HG03558 (cell line): ENCODE measurements at regions not wholly inside any gene's neighbourhood (a gene's known extent, or its start where the extent isn't known, plus 50 kb on each side); places are given as distances from the start of the nearest gene placed in this dataset.
"Not testable (repeated sequence)": the region's sequence is repeated elsewhere in the genome, so short reads cannot be mapped to it uniquely, and the experiment has no call there.

Source experiments
- ATAC-seq: cut with Tn5 transposase; IDR thresholded peaks from one replicate; pipeline ENCODE4 v1.9.1; 2021; ENCODE audit warnings: moderate number of reproducible peaks; ENCODE audit not compliant: unreplicated experiment; ENCODE audit errors: extremely low read depth

DNA sequence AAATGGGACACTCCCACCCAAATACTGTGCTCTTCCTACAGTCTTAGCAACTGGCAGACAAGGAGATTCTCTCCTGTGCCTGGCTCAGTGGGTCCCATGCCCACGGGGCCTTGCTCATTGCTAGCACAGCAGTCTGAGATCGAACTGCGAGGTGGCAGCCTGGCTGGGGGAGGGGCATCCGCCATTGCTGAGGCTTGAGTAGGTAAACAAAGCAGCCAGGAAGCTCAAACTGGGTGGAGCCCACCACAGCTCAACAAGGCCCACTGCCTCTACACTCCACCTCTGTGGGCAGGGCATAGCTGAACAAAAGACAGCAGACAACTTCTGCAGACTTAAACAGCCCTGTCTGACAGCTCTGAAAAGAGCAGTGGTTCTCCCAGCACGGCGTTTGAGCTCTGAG is 174.8 kb downstream of the COL12A1 start:
- not testable (repeated sequence) for ATAC-seq

GRCh38 chr6:75029333-75029732 is 176.5 kb downstream of the COL12A1 start:
- ATAC-seq = no peak

GRCh38 chr6:75025371-75025770 is 180.5 kb downstream of the COL12A1 start:
- no peak for ATAC-seq

- no peak for ATAC-seq
These were observed 181.0 kb downstream of the COL12A1 start for GRCh38 chr6:75024828-75025227.

DNA sequence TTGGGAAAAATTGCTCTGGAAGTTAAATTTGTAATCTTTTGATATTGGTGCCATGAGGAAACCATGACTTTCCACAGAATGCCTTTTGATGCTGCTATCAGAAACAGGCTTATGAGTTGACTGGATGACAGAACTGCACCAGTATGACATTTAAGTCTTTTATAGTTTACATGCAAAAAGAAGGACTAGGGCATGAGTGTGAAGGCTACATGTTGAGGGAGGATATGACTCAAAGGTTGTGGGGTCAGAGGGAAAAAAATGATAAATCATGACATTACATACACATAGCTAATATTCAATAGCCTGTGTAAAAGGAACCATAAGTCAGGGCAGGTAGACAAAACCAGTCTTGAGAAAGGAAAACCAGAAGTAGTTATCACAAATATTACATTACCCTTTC is 182.2 kb downstream of the COL12A1 start:
- ATAC-seq = no peak

GRCh38 chr6:75020971-75021370 is 184.9 kb downstream of the COL12A1 start:
- no peak for ATAC-seq

DNA sequence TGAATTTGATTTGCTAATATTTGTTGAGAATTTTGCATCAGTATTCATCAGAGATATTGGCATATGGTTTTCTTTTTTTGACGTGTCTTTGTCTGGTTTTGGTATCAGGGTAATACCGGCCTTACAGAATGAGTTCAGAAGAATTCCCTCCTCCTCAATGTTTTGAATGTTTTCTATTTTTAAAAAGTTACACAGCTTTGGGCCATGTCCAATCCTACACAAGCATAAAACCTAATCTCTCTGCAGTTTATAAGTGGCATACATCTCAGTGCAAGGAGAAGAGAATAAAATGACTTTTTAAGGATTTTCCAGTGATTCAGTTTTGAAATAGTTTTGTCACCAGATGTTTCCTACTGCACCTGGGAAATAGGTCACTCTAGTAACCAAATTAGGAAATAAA is 185.5 kb downstream of the COL12A1 start:
- ATAC-seq = no peak

GRCh38 chr6:75012018-75012417 is 193.8 kb downstream of the COL12A1 start:
- no peak for ATAC-seq

GRCh38 chr6:75003984-75004383 is 201.9 kb downstream of the COL12A1 start:
- ATAC-seq = not testable (repeated sequence)

GRCh38 chr6:74997646-74998045 is 208.2 kb downstream of the COL12A1 start:
- no peak for ATAC-seq

DNA sequence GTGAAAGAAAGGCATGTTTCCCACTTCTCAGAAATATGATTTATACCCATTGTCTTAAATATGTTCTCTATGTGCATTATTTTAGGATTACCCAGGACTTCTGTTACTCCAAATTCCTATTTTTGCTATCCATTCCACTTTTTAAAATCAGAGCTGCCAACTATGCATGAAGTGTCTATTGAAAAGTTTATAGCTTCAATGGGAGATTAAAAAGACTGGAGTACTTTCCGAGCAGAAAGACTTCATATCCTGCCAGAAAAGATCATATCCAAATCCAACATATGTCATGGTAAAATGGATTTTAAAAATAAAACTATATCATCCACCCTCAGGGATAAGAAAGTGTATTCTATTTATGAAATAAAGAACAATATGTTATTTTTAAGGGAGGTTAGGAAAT is 212.7 kb downstream of the COL12A1 start:
- no peak for ATAC-seq

- ATAC-seq = no peak
These were observed 214.1 kb downstream of the COL12A1 start for GRCh38 chr6:74991573-74992332.

DNA sequence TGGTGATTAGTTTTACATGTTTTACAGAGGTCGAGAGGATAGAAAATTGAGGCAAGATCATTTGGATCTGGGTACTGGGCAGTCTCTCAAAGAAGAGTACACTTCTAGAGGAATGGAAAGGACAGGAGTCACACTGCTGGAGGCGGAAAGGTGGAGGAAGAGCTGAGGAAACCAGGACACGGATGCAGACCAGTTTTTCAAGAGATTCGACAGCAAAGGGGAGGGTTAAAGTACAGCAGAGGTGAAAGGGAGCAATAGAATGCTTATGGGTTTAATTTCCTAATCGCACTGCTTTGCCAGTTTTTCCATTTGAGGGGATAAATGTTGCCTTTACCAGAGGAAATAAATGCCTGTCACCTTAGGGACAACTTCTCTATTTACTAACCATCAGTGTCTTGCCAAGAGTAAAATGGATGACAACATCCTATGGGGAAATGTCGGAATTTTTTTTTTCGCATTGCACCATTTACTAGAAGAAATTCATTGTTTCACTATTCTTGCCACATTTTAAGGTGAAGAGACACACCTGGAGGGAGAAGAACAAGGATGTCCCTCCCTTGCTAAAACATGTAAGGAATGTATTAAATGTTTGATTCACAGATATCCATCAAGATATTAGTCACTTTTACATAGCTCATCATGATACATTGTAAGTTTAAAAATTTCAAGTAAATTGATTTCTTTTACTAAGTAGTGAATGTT is 226.6 kb downstream of the COL12A1 start:
- no peak for ATAC-seq

DNA sequence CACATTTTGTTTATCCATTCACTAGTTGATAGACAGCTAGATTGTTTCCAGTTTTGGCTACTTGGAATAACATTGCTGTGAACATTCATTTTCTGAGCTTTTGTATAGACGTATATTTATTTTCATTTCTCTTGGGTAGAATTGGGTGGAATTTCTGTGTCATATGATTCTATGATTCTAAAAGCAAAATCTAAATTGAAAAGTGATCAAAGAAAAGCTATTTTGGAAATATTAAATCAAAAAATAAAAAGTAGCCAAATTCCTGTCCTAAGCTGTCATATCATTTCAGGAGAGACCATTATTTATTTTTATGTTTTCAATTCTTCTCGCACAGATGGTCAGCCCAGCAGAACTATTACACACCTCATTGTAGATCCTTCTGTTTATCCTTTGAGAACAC is 229.2 kb downstream of the COL12A1 start:
- ATAC-seq = no peak

- ATAC-seq = no peak
These were observed 229.8 kb downstream of the COL12A1 start for GRCh38 chr6:74976026-74976425.

GRCh38 chr6:74973591-74973990 is 232.3 kb downstream of the COL12A1 start:
- no peak for ATAC-seq

GRCh38 chr6:74971633-74972032 is 234.2 kb downstream of the COL12A1 start:
- no peak for ATAC-seq

- no peak for ATAC-seq
These were observed 236.1 kb downstream of the COL12A1 start for GRCh38 chr6:74969591-74970267.

- ATAC-seq = no peak
These were observed 238.0 kb downstream of the COL12A1 start for GRCh38 chr6:74967821-74968220.

- no peak for ATAC-seq
These were observed 239.1 kb downstream of the COL12A1 start for GRCh38 chr6:74966712-74967111.

- ATAC-seq = no peak
These were observed 240.9 kb downstream of the COL12A1 start for GRCh38 chr6:74964871-74965441.
